ENCODE measurements at regions not wholly inside any gene's neighbourhood (a gene's known extent, or its start where the extent isn't known, plus 50 kb on each side); places are given as distances from the start of the nearest gene placed in this dataset.

- DNase-seq (ENCODE audit: low read depth in 1 of 2, low spot score in 1 of 2): no peak
Measured at GRCh38 chr1:117798550-117798949, 130.9 kb downstream of the GDAP2 start.

GRCh38 chr1:117802531-117803257 is 126.7 kb downstream of the GDAP2 start:
- no peak for DNase-seq (ENCODE audit: low read depth in 1 of 2, low spot score in 1 of 2)

- DNase-seq (ENCODE audit: low read depth in 1 of 2, low spot score in 1 of 2): no peak
Measured at GRCh38 chr1:117803318-117803717, 126.1 kb downstream of the GDAP2 start.

GRCh38 chr1:117809764-117810163 is 119.7 kb downstream of the GDAP2 start:
- no peak for DNase-seq (ENCODE audit: low read depth in 1 of 2, low spot score in 1 of 2)

- no peak for DNase-seq (ENCODE audit: low read depth in 1 of 2, low spot score in 1 of 2)
Measured at GRCh38 chr1:117810553-117810952, 118.9 kb downstream of the GDAP2 start.

- DNase-seq (ENCODE audit: low read depth in 1 of 2, low spot score in 1 of 2): no peak
Measured at GRCh38 chr1:117812869-117813511, 116.4 kb downstream of the GDAP2 start.

Data from activated CD4-positive, alpha-beta T cell treated with anti-CD3 and anti-CD28 coated beads, Interleukin-2, amount 50 U/mL, for 24 hours (primary cell).